SK-N-SH (cell line): ENCODE measurements at regions not wholly inside any gene's neighbourhood (a gene's known extent, or its start where the extent isn't known, plus 50 kb on each side); places are given as distances from the start of the nearest gene placed in this dataset.

Experiments
- CTCF ChIA-PET: fragments of 300-600, 350-600 bp; formaldehyde crosslinking; extraction: SDS; loops from one replicate; lab custom pipeline; 2021; lab: Yijun Ruan, JAX
- POLR2A ChIA-PET: fragments of 350-600 bp; sonication (Branson Sonifier 250); formaldehyde crosslinking; extraction: SDS; loops from one replicate; lab custom pipeline; 2020; ENCODE audit warnings: antibody characterized with exemption, inconsistent platforms; lab: Yijun Ruan, JAX
- DNase-seq: peaks from one replicate; pipeline ENCODE4 v3.0.0; 2012
- H2AFZ ChIP-seq: fragments of 200-600 bp; sonication (generic); 2 replicates; pipeline ENCODE4 v1.8.1; 2016; ENCODE audit warnings: antibody characterized with exemption, mild to moderate bottlenecking, low read depth
- H3F3A ChIP-seq: fragments of 200-600 bp; sonication (generic); replicated peaks from 2 replicates; pipeline ENCODE3; 2016; ENCODE audit warnings: antibody characterized with exemption, mild to moderate bottlenecking; ENCODE audit not compliant: insufficient read depth
- H3K27ac ChIP-seq, 2 experiments: fragments of 200-500 bp in 1 of 2; fragments of 200-600 bp in 1 of 2; sonication (Bioruptor generic) in 1 of 2; sonication (generic), shearing (Covaris generic) in 1 of 2; 2 replicates each; pipeline versions ENCODE4 v1.5.1 to v1.6.1; 2014 to 2016; ENCODE audit warnings: low read depth in 2 of 2, inconsistent platforms in 1 of 2, low read length in 1 of 2, mild to moderate bottlenecking in 1 of 2, mixed read lengths in 1 of 2
- H3K27me3 ChIP-seq: fragments of 200-600 bp; sonication (generic), shearing (Covaris generic); 2 replicates; pipeline ENCODE4 v1.6.1; 2016; ENCODE audit warnings: mixed run types; ENCODE audit not compliant: insufficient read depth
- H3K36me3 ChIP-seq, 2 experiments: fragments of 200-500 bp in 1 of 2; fragments of 200-600 bp in 1 of 2; sonication (Bioruptor generic) in 1 of 2; sonication (generic) in 1 of 2; replicated peaks in 1 of 2; 2 replicates each; pipeline versions ENCODE3 to v1.5.1; 2014 to 2016; ENCODE audit warnings: low read length in 1 of 2, mild to moderate bottlenecking in 1 of 2; ENCODE audit not compliant: insufficient read depth in 2 of 2, control insufficient read depth in 1 of 2
- H3K4me1 ChIP-seq, 2 experiments: fragments of 200-500 bp in 1 of 2; fragments of 200-600 bp in 1 of 2; sonication (Bioruptor generic) in 1 of 2; sonication (generic), shearing (Covaris generic) in 1 of 2; 2 replicates each; pipeline versions ENCODE4 v1.5.1 to v1.6.1; 2014 to 2016; ENCODE audit warnings: low read depth in 1 of 2, low read length in 1 of 2, mixed run types in 1 of 2; ENCODE audit not compliant: insufficient read depth in 2 of 2, control insufficient read depth in 1 of 2
- H3K4me2 ChIP-seq: fragments of 200-600 bp; sonication (generic), shearing (Covaris generic); 2 replicates; pipeline ENCODE4 v1.6.1; 2017; ENCODE audit warnings: mixed run types
- H3K4me3 ChIP-seq, 2 experiments: fragments of 200-500 bp in 1 of 2; fragments of 200-600 bp in 1 of 2; sonication (Bioruptor generic) in 1 of 2; sonication (generic), shearing (Covaris generic) in 1 of 2; 2 replicates each; pipeline versions ENCODE4 v1.5.1 to v1.8.1; 2014 to 2016; ENCODE audit warnings: low read depth in 2 of 2, inconsistent platforms in 1 of 2, low read length in 1 of 2, mild to moderate bottlenecking in 1 of 2, mixed read lengths in 1 of 2, moderate library complexity in 1 of 2
- H3K79me2 ChIP-seq: fragments of 200-600 bp; sonication (generic); 2 replicates; pipeline ENCODE4 v1.8.1; 2017; ENCODE audit warnings: mild to moderate bottlenecking; ENCODE audit not compliant: insufficient read depth
- H3K9ac ChIP-seq: fragments of 200-600 bp; sonication (generic); 2 replicates; pipeline ENCODE4 v1.6.1; 2017; ENCODE audit warnings: mixed run types
- H3K9me2 ChIP-seq: fragments of 200-600 bp; sonication (generic); 2 replicates; pipeline ENCODE4 v1.6.1; 2017; ENCODE audit warnings: mixed run types
- H3K9me3 ChIP-seq: fragments of 200-600 bp; sonication (generic); 2 replicates; pipeline ENCODE4 v1.6.1; 2017; ENCODE audit warnings: mixed run types, mild to moderate bottlenecking, moderate library complexity
- H4K20me1 ChIP-seq: fragments of 200-600 bp; sonication (generic); 2 replicates; pipeline ENCODE4 v1.6.1; 2017; ENCODE audit warnings: mild to moderate bottlenecking, mixed run types; ENCODE audit not compliant: insufficient read depth
- CHD2 ChIP-seq: fragments of 150-350 bp; IDR thresholded peaks from 2 replicates; pipeline ENCODE4 v1.6.1; 2018; ENCODE audit warnings: low read length; ENCODE audit not compliant: partially characterized antibody
- ELF1 ChIP-seq: IDR thresholded peaks from 2 replicates; pipeline ENCODE4 v1.4.0; 2012
- EZH2phosphoT487 ChIP-seq: fragments of 200-600 bp; sonication (generic); IDR thresholded peaks from 2 replicates; pipeline ENCODE4 v1.6.1; 2017; ENCODE audit warnings: low read depth, mixed run types, mild to moderate bottlenecking, antibody characterized with exemption, moderate library complexity, borderline replicate concordance
- FOXM1 ChIP-seq: IDR thresholded peaks from 2 replicates; pipeline ENCODE4 v1.4.0; 2012; ENCODE audit warnings: low read depth, mild to moderate bottlenecking
- GATA2 ChIP-seq: sonication (generic); formaldehyde crosslinking; IDR thresholded peaks from 2 replicates; pipeline ENCODE4 v1.5.0; 2020; ENCODE audit warnings: mild to moderate bottlenecking, missing genetic modification reagents
- JUND ChIP-seq: IDR thresholded peaks from 2 replicates; pipeline ENCODE4 v1.4.0; 2012
- MEF2A ChIP-seq: IDR thresholded peaks from 2 replicates; pipeline ENCODE4 v1.4.0; 2012; ENCODE audit warnings: low read depth, borderline replicate concordance
- NFIC ChIP-seq: IDR thresholded peaks from 2 replicates; pipeline ENCODE4 v1.4.0; 2012; ENCODE audit warnings: borderline replicate concordance
- RXRA ChIP-seq: IDR thresholded peaks from 2 replicates; pipeline ENCODE4 v1.4.0; 2012; ENCODE audit warnings: low read depth, mild to moderate bottlenecking, borderline replicate concordance
- SIN3A ChIP-seq: IDR thresholded peaks from 2 replicates; pipeline ENCODE4 v1.6.1; 2012; ENCODE audit warnings: low read depth, mild to moderate bottlenecking, low read length, moderate library complexity, borderline replicate concordance
- SMC3 ChIP-seq: IDR thresholded peaks from 2 replicates; pipeline ENCODE4 v1.6.1; 2012; ENCODE audit warnings: low read depth, low read length, improper control_type of control experiment
- TCF12 ChIP-seq: IDR thresholded peaks from 2 replicates; pipeline ENCODE4 v1.4.0; 2012
- YY1 ChIP-seq: IDR thresholded peaks from 2 replicates; pipeline ENCODE4 v1.4.0; 2012; ENCODE audit warnings: low read depth, mild to moderate bottlenecking
- WGBS: methylation state at CpG from one replicate; pipeline ENCODE4 v1.1.6; 2017; ENCODE audit warnings: low lambda C conversion rate; 5-methylcytosine and 5-hydroxymethylcytosine counted together
- TF ChIP-seq, protein P1 (sequence below): fragments of 200-600 bp; sonication (generic); IDR thresholded peaks from 2 replicates; pipeline ENCODE4 v1.6.1; 2017; ENCODE audit warnings: antibody characterized with exemption, mild to moderate bottlenecking, moderate library complexity
- TF ChIP-seq, protein P2 (sequence below): IDR thresholded peaks from 2 replicates; pipeline ENCODE4 v1.6.1; 2012; ENCODE audit warnings: mild to moderate bottlenecking, low read depth, low read length, moderate library complexity
- TF ChIP-seq, protein P3 (sequence below): fragments of 150-350 bp; IDR thresholded peaks from 2 replicates; pipeline ENCODE4 v1.6.1; 2017; ENCODE audit warnings: antibody characterized with exemption, low read length, low read depth, borderline replicate concordance
- TF ChIP-seq, protein P4 (sequence below): IDR thresholded peaks from 2 replicates; pipeline ENCODE4 v1.4.0; 2012; ENCODE audit warnings: low read depth, borderline replicate concordance

DNA sequence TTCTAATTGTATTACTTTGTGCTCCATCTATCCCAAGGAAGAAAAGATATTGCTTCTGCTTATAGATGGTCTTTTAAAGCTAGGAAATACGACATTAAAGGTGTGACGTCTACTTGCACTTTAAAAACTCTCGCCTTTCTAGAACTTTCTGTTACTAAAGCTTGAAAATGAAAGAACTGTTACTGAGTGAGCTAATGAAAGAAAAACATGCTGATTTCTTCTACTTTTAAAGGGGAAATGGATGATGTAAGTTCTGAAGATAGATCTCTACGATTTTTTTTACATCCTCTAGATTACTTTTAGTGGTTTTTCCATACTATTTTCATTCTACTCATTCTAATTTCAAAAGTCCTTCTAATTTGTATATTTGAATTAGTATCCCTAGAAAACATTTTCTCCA, 387.5 kb downstream of the USP25 start:
- Histone ChIP-seq H3K36me3 (no peaks in the 10 kb centered on the region), H3K9ac (no peak overlapping the region), H3K4me3 (no peak overlapping the region), H2AFZ (no peak overlapping the region), H3K79me2 (no peaks in the 10 kb centered on the region), H4K20me1 (no peaks in the 10 kb centered on the region), H3F3A (no peaks in the 10 kb centered on the region), H3K9me3 (no peaks in the 10 kb centered on the region), H3K9me2 (no peaks in the 10 kb centered on the region), H3K27me3 (no peaks in the 10 kb centered on the region), H3K4me1 (no peaks in the 10 kb centered on the region), H3K4me2 (no peak overlapping the region), H3K27ac (no peak overlapping the region)
- DNase-seq, result no peak
- no peak for TF ChIP-seq SIN3A
- no peak for TF ChIP-seq YY1
- TF ChIP-seq JUND, result no peak
- no peak for TF ChIP-seq TCF12
- no peak for TF ChIP-seq SMC3
- TF ChIP-seq RXRA, result no peak
- TF ChIP-seq, protein P1, sequence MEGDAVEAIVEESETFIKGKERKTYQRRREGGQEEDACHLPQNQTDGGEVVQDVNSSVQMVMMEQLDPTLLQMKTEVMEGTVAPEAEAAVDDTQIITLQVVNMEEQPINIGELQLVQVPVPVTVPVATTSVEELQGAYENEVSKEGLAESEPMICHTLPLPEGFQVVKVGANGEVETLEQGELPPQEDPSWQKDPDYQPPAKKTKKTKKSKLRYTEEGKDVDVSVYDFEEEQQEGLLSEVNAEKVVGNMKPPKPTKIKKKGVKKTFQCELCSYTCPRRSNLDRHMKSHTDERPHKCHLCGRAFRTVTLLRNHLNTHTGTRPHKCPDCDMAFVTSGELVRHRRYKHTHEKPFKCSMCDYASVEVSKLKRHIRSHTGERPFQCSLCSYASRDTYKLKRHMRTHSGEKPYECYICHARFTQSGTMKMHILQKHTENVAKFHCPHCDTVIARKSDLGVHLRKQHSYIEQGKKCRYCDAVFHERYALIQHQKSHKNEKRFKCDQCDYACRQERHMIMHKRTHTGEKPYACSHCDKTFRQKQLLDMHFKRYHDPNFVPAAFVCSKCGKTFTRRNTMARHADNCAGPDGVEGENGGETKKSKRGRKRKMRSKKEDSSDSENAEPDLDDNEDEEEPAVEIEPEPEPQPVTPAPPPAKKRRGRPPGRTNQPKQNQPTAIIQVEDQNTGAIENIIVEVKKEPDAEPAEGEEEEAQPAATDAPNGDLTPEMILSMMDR, result no peak
- TF ChIP-seq EZH2phosphoT487, result no peak
- no peak for TF ChIP-seq MEF2A
- TF ChIP-seq ELF1, result no peak
- TF ChIP-seq CHD2, result no peak
- TF ChIP-seq, protein P2, sequence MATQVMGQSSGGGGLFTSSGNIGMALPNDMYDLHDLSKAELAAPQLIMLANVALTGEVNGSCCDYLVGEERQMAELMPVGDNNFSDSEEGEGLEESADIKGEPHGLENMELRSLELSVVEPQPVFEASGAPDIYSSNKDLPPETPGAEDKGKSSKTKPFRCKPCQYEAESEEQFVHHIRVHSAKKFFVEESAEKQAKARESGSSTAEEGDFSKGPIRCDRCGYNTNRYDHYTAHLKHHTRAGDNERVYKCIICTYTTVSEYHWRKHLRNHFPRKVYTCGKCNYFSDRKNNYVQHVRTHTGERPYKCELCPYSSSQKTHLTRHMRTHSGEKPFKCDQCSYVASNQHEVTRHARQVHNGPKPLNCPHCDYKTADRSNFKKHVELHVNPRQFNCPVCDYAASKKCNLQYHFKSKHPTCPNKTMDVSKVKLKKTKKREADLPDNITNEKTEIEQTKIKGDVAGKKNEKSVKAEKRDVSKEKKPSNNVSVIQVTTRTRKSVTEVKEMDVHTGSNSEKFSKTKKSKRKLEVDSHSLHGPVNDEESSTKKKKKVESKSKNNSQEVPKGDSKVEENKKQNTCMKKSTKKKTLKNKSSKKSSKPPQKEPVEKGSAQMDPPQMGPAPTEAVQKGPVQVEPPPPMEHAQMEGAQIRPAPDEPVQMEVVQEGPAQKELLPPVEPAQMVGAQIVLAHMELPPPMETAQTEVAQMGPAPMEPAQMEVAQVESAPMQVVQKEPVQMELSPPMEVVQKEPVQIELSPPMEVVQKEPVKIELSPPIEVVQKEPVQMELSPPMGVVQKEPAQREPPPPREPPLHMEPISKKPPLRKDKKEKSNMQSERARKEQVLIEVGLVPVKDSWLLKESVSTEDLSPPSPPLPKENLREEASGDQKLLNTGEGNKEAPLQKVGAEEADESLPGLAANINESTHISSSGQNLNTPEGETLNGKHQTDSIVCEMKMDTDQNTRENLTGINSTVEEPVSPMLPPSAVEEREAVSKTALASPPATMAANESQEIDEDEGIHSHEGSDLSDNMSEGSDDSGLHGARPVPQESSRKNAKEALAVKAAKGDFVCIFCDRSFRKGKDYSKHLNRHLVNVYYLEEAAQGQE, result no peak
- TF ChIP-seq GATA2 (CRISPR knock-in tag), result no peak
- TF ChIP-seq, protein P3, sequence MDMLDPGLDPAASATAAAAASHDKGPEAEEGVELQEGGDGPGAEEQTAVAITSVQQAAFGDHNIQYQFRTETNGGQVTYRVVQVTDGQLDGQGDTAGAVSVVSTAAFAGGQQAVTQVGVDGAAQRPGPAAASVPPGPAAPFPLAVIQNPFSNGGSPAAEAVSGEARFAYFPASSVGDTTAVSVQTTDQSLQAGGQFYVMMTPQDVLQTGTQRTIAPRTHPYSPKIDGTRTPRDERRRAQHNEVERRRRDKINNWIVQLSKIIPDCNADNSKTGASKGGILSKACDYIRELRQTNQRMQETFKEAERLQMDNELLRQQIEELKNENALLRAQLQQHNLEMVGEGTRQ, result no peak
- no peak for TF ChIP-seq NFIC
- TF ChIP-seq FOXM1, result no peak
- TF ChIP-seq, protein P4, sequence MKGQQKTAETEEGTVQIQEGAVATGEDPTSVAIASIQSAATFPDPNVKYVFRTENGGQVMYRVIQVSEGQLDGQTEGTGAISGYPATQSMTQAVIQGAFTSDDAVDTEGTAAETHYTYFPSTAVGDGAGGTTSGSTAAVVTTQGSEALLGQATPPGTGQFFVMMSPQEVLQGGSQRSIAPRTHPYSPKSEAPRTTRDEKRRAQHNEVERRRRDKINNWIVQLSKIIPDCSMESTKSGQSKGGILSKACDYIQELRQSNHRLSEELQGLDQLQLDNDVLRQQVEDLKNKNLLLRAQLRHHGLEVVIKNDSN, result no peak
- WGBS, result 43% methylated on average over 4 of the region's 4 CpGs
- ChIA-PET POLR2A (no interaction called here), CTCF (interaction anchor here (1.0 to 1.6 kb wide), 2 partner anchors 18 to 213 kb away, joined by 3 read pairs; no protein-coding TSS in a partner anchor)
